ENCODE measurements at regions not wholly inside any gene's neighbourhood (a gene's known extent, or its start where the extent isn't known, plus 50 kb on each side); places are given as distances from the start of the nearest gene placed in this dataset.
"Not testable (repeated sequence)": the region's sequence is repeated elsewhere in the genome, so short reads cannot be mapped to it uniquely, and the experiment has no call there.

DNA sequence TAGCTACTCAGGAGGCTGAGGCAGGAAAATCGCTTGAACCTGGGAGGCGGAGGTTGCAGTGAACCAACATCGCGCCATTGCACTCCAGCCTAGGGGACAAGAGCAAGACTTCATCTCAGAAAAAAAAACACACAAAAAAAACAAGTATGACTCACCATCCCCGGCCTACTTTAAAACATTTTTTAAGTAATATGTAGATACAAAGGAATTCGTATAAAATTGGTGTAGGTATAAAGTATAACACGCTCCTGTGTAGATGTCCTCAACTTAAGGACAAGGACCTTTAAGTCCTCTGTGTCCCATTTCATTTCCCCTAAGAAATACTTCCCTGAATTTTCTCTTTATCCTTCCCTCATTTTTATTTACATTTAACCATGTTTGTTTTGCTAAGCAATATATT, 73.4 kb upstream of the PKN2 start:
- H3K4me1 ChIP-seq (ENCODE audit: control insufficient read depth, insufficient read depth, low read length, poor library complexity, severe bottlenecking), result no peaks in the 10 kb centered on the region
- no peak overlapping the region for H3K27ac ChIP-seq (ENCODE audit: low read depth, low read length, severe bottlenecking)
- H3K4me3 ChIP-seq (ENCODE audit: extremely low read depth, insufficient read depth, low read length, poor library complexity, severe bottlenecking), result no peak overlapping the region
- no peaks in the 10 kb centered on the region for H3K36me3 ChIP-seq (ENCODE audit: control insufficient read depth, insufficient read depth, low read length)
- 94% methylated on average over 2 of the region's 7 CpGs; no CpG with 5 or more reads in 1 of the 2 experiments for WGBS, 2 experiments (ENCODE audit: insufficient coverage in 2 of 2)
- H3K9me3 ChIP-seq (ENCODE audit: control insufficient read depth, low read length), result no peaks in the 10 kb centered on the region

DNA sequence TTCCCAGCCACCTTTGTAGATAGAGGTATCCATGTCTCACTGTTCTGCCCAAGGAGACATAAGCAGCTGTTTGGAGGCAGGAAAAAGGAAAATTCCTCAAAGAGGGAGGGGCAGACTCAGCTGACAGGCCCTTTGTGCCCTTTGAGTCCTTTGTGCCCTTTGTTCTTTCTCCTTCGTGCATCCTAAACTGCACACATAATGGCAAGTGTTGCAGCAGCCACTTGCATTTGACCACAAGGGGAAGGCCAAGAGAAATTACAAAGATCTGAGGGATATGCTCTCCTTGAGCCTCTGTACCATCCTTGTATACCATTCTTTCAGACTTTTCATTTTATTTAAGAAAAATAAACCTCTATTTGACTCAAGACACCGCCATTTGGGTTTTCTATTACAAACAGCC, 71.8 kb upstream of the PKN2 start:
- H3K9me3 ChIP-seq (ENCODE audit: control insufficient read depth, low read length), result no peaks in the 10 kb centered on the region
- no peak overlapping the region for H3K27ac ChIP-seq (ENCODE audit: low read depth, low read length, severe bottlenecking)
- 44 to 70% methylated on average over 1 to 2 of the region's 2 CpGs for WGBS, 2 experiments (ENCODE audit: insufficient coverage in 2 of 2)
- H3K4me3 ChIP-seq (ENCODE audit: extremely low read depth, insufficient read depth, low read length, poor library complexity, severe bottlenecking), result no peak overlapping the region
- no peaks in the 10 kb centered on the region for H3K36me3 ChIP-seq (ENCODE audit: control insufficient read depth, insufficient read depth, low read length)
- no peaks in the 10 kb centered on the region for H3K4me1 ChIP-seq (ENCODE audit: control insufficient read depth, insufficient read depth, low read length, poor library complexity, severe bottlenecking)

DNA sequence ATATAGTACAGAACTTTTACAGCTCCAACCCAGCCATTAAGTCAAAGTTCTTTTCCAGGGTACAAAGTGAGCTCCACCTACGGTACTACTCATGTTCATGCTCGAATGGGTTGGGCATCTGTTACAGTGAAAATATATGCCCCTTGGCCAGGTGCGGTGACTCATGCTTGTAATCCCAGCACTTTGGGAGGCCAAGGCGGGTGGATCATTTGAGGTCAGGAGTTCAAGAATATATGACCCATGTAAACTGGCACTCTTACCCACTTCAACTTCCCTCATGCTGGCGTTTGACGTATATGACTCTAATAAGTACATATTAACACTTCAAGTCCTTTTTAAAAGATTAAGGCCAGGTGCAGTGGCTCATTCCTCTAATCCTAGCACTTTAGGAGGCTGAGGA, 71.3 kb upstream of the PKN2 start:
- WGBS, 2 experiments (ENCODE audit: insufficient coverage in 2 of 2), result 82 to 97% methylated on average over 4 to 5 of the region's 6 CpGs
- Histone ChIP-seq H3K27ac (ENCODE audit: low read depth, low read length, severe bottlenecking) (no peak overlapping the region), H3K4me1 (ENCODE audit: control insufficient read depth, insufficient read depth, low read length, poor library complexity, severe bottlenecking) (no peaks in the 10 kb centered on the region), H3K4me3 (ENCODE audit: extremely low read depth, insufficient read depth, low read length, poor library complexity, severe bottlenecking) (no peak overlapping the region), H3K36me3 (ENCODE audit: control insufficient read depth, insufficient read depth, low read length) (no peaks in the 10 kb centered on the region), H3K9me3 (ENCODE audit: control insufficient read depth, low read length) (no peaks in the 10 kb centered on the region)

- WGBS, 2 experiments (ENCODE audit: insufficient coverage in 2 of 2), result 94 to 100% methylated on average over 1 to 2 of the region's 2 CpGs
- H3K4me1 ChIP-seq (ENCODE audit: control insufficient read depth, insufficient read depth, low read length, poor library complexity, severe bottlenecking), result no peaks in the 10 kb centered on the region
- peaks cover 12% of the 10 kb centered on the region for H3K9me3 ChIP-seq (ENCODE audit: control insufficient read depth, low read length)
- H3K36me3 ChIP-seq (ENCODE audit: control insufficient read depth, insufficient read depth, low read length), result no peaks in the 10 kb centered on the region
- H3K27ac ChIP-seq (ENCODE audit: low read depth, low read length, severe bottlenecking), result no peak overlapping the region
- H3K4me3 ChIP-seq (ENCODE audit: extremely low read depth, insufficient read depth, low read length, poor library complexity, severe bottlenecking), result no peak overlapping the region
Measured at GRCh38 chr1:88618331-88618730, 65.7 kb upstream of the PKN2 start.

DNA sequence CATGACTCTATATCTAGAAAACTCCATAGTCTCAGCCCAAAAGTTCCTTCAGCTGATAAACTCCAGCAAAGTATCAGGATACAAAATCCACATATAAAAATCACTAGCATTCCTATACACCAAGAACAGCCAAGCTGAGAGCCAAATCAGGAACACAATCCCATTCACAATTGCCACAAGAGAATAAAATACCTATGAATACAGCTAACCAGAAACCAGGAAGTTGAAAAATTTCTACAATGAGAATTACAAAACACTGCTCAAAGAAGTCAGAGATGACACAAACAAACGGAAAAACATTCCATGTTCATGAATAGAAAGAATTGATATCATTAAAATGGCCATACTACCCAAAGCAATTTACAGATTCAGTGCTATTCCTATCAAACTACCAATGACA, 61.0 kb upstream of the PKN2 start:
- H3K9me3 ChIP-seq (ENCODE audit: control insufficient read depth, low read length); H3K4me3 ChIP-seq (ENCODE audit: extremely low read depth, insufficient read depth, low read length, poor library complexity, severe bottlenecking); H3K36me3 ChIP-seq (ENCODE audit: control insufficient read depth, insufficient read depth, low read length); H3K27ac ChIP-seq (ENCODE audit: low read depth, low read length, severe bottlenecking); H3K4me1 ChIP-seq (ENCODE audit: control insufficient read depth, insufficient read depth, low read length, poor library complexity, severe bottlenecking): not testable (repeated sequence)
- no CpG with 5 or more reads among the region's 1 CpG for WGBS, 2 experiments (ENCODE audit: insufficient coverage in 2 of 2)

Measured in mesodermal cell (in vitro differentiated cells).